SK-N-SH (cell line): ENCODE measurements at regions not wholly inside any gene's neighbourhood (a gene's known extent, or its start where the extent isn't known, plus 50 kb on each side); places are given as distances from the start of the nearest gene placed in this dataset.

ENCODE experiments used
- CTCF ChIA-PET: fragments of 300-600, 350-600 bp; formaldehyde crosslinking; extraction: SDS; loops from one replicate; lab custom pipeline; 2021; lab: Yijun Ruan, JAX
- POLR2A ChIA-PET: fragments of 350-600 bp; sonication (Branson Sonifier 250); formaldehyde crosslinking; extraction: SDS; loops from one replicate; lab custom pipeline; 2020; ENCODE audit warnings: antibody characterized with exemption, inconsistent platforms; lab: Yijun Ruan, JAX
- DNase-seq: peaks from one replicate; pipeline ENCODE4 v3.0.0; 2012
- H2AFZ ChIP-seq: fragments of 200-600 bp; sonication (generic); 2 replicates; pipeline ENCODE4 v1.8.1; 2016; ENCODE audit warnings: antibody characterized with exemption, mild to moderate bottlenecking, low read depth
- H3F3A ChIP-seq: fragments of 200-600 bp; sonication (generic); replicated peaks from 2 replicates; pipeline ENCODE3; 2016; ENCODE audit warnings: antibody characterized with exemption, mild to moderate bottlenecking; ENCODE audit not compliant: insufficient read depth
- H3K27ac ChIP-seq, 2 experiments: fragments of 200-500 bp in 1 of 2; fragments of 200-600 bp in 1 of 2; sonication (Bioruptor generic) in 1 of 2; sonication (generic), shearing (Covaris generic) in 1 of 2; 2 replicates each; pipeline versions ENCODE4 v1.5.1 to v1.6.1; 2014 to 2016; ENCODE audit warnings: low read depth in 2 of 2, inconsistent platforms in 1 of 2, low read length in 1 of 2, mild to moderate bottlenecking in 1 of 2, mixed read lengths in 1 of 2
- H3K27me3 ChIP-seq: fragments of 200-600 bp; sonication (generic), shearing (Covaris generic); 2 replicates; pipeline ENCODE4 v1.6.1; 2016; ENCODE audit warnings: mixed run types; ENCODE audit not compliant: insufficient read depth
- H3K36me3 ChIP-seq, 2 experiments: fragments of 200-500 bp in 1 of 2; fragments of 200-600 bp in 1 of 2; sonication (Bioruptor generic) in 1 of 2; sonication (generic) in 1 of 2; replicated peaks in 1 of 2; 2 replicates each; pipeline versions ENCODE3 to v1.5.1; 2014 to 2016; ENCODE audit warnings: low read length in 1 of 2, mild to moderate bottlenecking in 1 of 2; ENCODE audit not compliant: insufficient read depth in 2 of 2, control insufficient read depth in 1 of 2
- H3K4me1 ChIP-seq, 2 experiments: fragments of 200-500 bp in 1 of 2; fragments of 200-600 bp in 1 of 2; sonication (Bioruptor generic) in 1 of 2; sonication (generic), shearing (Covaris generic) in 1 of 2; 2 replicates each; pipeline versions ENCODE4 v1.5.1 to v1.6.1; 2014 to 2016; ENCODE audit warnings: low read depth in 1 of 2, low read length in 1 of 2, mixed run types in 1 of 2; ENCODE audit not compliant: insufficient read depth in 2 of 2, control insufficient read depth in 1 of 2
- H3K4me2 ChIP-seq: fragments of 200-600 bp; sonication (generic), shearing (Covaris generic); 2 replicates; pipeline ENCODE4 v1.6.1; 2017; ENCODE audit warnings: mixed run types
- H3K4me3 ChIP-seq, 2 experiments: fragments of 200-500 bp in 1 of 2; fragments of 200-600 bp in 1 of 2; sonication (Bioruptor generic) in 1 of 2; sonication (generic), shearing (Covaris generic) in 1 of 2; 2 replicates each; pipeline versions ENCODE4 v1.5.1 to v1.8.1; 2014 to 2016; ENCODE audit warnings: low read depth in 2 of 2, inconsistent platforms in 1 of 2, low read length in 1 of 2, mild to moderate bottlenecking in 1 of 2, mixed read lengths in 1 of 2, moderate library complexity in 1 of 2
- H3K79me2 ChIP-seq: fragments of 200-600 bp; sonication (generic); 2 replicates; pipeline ENCODE4 v1.8.1; 2017; ENCODE audit warnings: mild to moderate bottlenecking; ENCODE audit not compliant: insufficient read depth
- H3K9ac ChIP-seq: fragments of 200-600 bp; sonication (generic); 2 replicates; pipeline ENCODE4 v1.6.1; 2017; ENCODE audit warnings: mixed run types
- H3K9me2 ChIP-seq: fragments of 200-600 bp; sonication (generic); 2 replicates; pipeline ENCODE4 v1.6.1; 2017; ENCODE audit warnings: mixed run types
- H3K9me3 ChIP-seq: fragments of 200-600 bp; sonication (generic); 2 replicates; pipeline ENCODE4 v1.6.1; 2017; ENCODE audit warnings: mixed run types, mild to moderate bottlenecking, moderate library complexity
- H4K20me1 ChIP-seq: fragments of 200-600 bp; sonication (generic); 2 replicates; pipeline ENCODE4 v1.6.1; 2017; ENCODE audit warnings: mild to moderate bottlenecking, mixed run types; ENCODE audit not compliant: insufficient read depth
- ELF1 ChIP-seq: IDR thresholded peaks from 2 replicates; pipeline ENCODE4 v1.4.0; 2012
- EP300 ChIP-seq, 2 experiments: IDR thresholded peaks; 2 replicates each; pipeline versions ENCODE4 v1.4.0 to v1.6.1; 2012; ENCODE audit warnings: borderline replicate concordance in 1 of 2, low read depth in 1 of 2, low read length in 1 of 2
- FOSL2 ChIP-seq: IDR thresholded peaks from 2 replicates; pipeline ENCODE4 v1.4.0; 2012; ENCODE audit warnings: low read depth, mild to moderate bottlenecking, moderate library complexity, borderline replicate concordance
- MEF2A ChIP-seq: IDR thresholded peaks from 2 replicates; pipeline ENCODE4 v1.4.0; 2012; ENCODE audit warnings: low read depth, borderline replicate concordance
- NRF1 ChIP-seq: IDR thresholded peaks from 2 replicates; pipeline ENCODE4 v1.6.1; 2012; ENCODE audit warnings: low read depth, mild to moderate bottlenecking, low read length
- PBX3 ChIP-seq: IDR thresholded peaks from 2 replicates; pipeline ENCODE4; 2012
- RCOR1 ChIP-seq: fragments of 150-350 bp; IDR thresholded peaks from 2 replicates; pipeline ENCODE4 v1.6.1; 2017; ENCODE audit warnings: antibody characterized with exemption, low read length
- TCF12 ChIP-seq: IDR thresholded peaks from 2 replicates; pipeline ENCODE4 v1.4.0; 2012
- ZBTB33 ChIP-seq: IDR thresholded peaks from 2 replicates; pipeline ENCODE4 v1.4.0; 2012; ENCODE audit warnings: low read depth, borderline replicate concordance
- WGBS: methylation state at CpG from one replicate; pipeline ENCODE4 v1.1.6; 2017; ENCODE audit warnings: low lambda C conversion rate; 5-methylcytosine and 5-hydroxymethylcytosine counted together
- TF ChIP-seq, protein P1 (sequence below): fragments of 150-350 bp; IDR thresholded peaks from 2 replicates; pipeline ENCODE4 v1.6.1; 2017; ENCODE audit warnings: antibody characterized with exemption, low read length, low read depth, borderline replicate concordance
- TF ChIP-seq, protein P2 (sequence below): IDR thresholded peaks from 2 replicates; pipeline ENCODE4 v1.4.0; 2012; ENCODE audit warnings: low read depth, borderline replicate concordance

- DNase-seq: no peak
- Histone ChIP-seq H3K27me3 (no peaks in the 10 kb centered on the region), H4K20me1 (no peaks in the 10 kb centered on the region), H3K9me2 (no peaks in the 10 kb centered on the region), H3K9me3 (no peaks in the 10 kb centered on the region), H3K4me3 (no peak overlapping the region), H3K27ac (no peak overlapping the region), H3K4me2 (no peak overlapping the region), H2AFZ (no peak overlapping the region), H3K4me1 (no peaks in the 10 kb centered on the region; a peak in 1 of 4 replicates), H3K9ac (no peak overlapping the region), H3K79me2 (no peaks in the 10 kb centered on the region), H3K36me3 (no peaks in the 10 kb centered on the region), H3F3A (no peaks in the 10 kb centered on the region)
- WGBS: 3% methylated on average over 1 of the region's 1 CpG
- CTCF ChIA-PET: interaction anchor here (0.7 kb wide), 1 partner anchor 28 kb away, joined by 3 read pairs; no protein-coding TSS in a partner anchor
- POLR2A ChIA-PET: no interaction called here
- TF ChIP-seq, protein P1, sequence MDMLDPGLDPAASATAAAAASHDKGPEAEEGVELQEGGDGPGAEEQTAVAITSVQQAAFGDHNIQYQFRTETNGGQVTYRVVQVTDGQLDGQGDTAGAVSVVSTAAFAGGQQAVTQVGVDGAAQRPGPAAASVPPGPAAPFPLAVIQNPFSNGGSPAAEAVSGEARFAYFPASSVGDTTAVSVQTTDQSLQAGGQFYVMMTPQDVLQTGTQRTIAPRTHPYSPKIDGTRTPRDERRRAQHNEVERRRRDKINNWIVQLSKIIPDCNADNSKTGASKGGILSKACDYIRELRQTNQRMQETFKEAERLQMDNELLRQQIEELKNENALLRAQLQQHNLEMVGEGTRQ: no peak
- TF ChIP-seq ELF1: no peak
- no peak for TF ChIP-seq PBX3
Observed at GRCh38 chr11:38721586-38722315, 2123.7 kb upstream of the RAG2 start.

DNA sequence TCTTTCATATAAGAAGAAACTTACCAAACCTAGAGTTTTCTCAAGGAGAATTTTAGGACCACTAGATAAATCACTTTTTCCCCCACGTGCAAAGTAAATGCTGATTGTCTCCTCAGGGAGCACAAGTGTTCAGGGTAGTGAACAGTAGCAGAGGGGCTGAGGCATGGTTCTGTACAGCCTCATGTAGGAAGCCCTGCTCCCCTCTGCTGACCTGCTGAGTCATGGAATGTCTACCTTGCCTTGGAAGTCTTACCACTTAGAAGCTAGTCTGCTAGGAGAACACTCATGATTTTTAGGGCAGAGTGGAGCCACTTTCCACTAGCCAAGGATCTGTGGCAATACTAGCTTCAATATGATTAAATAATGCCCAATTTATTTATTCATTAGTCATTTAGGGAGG lies 2120.6 kb upstream of the RAG2 start:
- Histone ChIP-seq H3K4me1 (no peaks in the 10 kb centered on the region; a peak in 1 of 4 replicates), H3K9me2 (no peaks in the 10 kb centered on the region), H4K20me1 (no peaks in the 10 kb centered on the region), H3K9ac (no peak overlapping the region), H3K9me3 (no peaks in the 10 kb centered on the region), H2AFZ (no peak overlapping the region), H3K36me3 (no peaks in the 10 kb centered on the region)
- TF ChIP-seq, protein P2, sequence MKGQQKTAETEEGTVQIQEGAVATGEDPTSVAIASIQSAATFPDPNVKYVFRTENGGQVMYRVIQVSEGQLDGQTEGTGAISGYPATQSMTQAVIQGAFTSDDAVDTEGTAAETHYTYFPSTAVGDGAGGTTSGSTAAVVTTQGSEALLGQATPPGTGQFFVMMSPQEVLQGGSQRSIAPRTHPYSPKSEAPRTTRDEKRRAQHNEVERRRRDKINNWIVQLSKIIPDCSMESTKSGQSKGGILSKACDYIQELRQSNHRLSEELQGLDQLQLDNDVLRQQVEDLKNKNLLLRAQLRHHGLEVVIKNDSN: no peak
- TF ChIP-seq TCF12 (no peak), MEF2A (no peak), ZBTB33 (no peak), NRF1 (no peak), EP300 (IDR thresholded peaks at IDR 0.05; ENCODE audit: borderline replicate concordance in 1 of 2, low read depth in 1 of 2, low read length in 1 of 2) (no peak), RCOR1 (no peak), FOSL2 (no peak)
- TF ChIP-seq, all 33 proteins: peak for 0
- Histone ChIP-seq H3K4me3 (no peak overlapping the region), H3K27me3 (no peaks in the 10 kb centered on the region), H3K4me2 (no peak overlapping the region), H3K27ac (no peak overlapping the region), H3F3A (no peaks in the 10 kb centered on the region), H3K79me2 (no peaks in the 10 kb centered on the region)
- POLR2A ChIA-PET: no interaction called here
- DNase-seq: no peak
- WGBS: 0% methylated on average over 1 of the region's 1 CpG
- CTCF ChIA-PET: no interaction called here
